ENCODE measurements at regions not wholly inside any gene's neighbourhood (a gene's known extent, or its start where the extent isn't known, plus 50 kb on each side); places are given as distances from the start of the nearest gene placed in this dataset.

GRCh38 chr5:2817031-2817603 is 65.6 kb upstream of the IRX2 start (continued):
- no peak for TF ChIP-seq REST (IDR thresholded peaks at IDR 0.05; ENCODE audit: unreplicated experiment)
- TF ChIP-seq EZH2 (IDR thresholded peaks at IDR 0.05; ENCODE audit: low read depth, unreplicated experiment): no peak
- TF ChIP-seq, protein P1, sequence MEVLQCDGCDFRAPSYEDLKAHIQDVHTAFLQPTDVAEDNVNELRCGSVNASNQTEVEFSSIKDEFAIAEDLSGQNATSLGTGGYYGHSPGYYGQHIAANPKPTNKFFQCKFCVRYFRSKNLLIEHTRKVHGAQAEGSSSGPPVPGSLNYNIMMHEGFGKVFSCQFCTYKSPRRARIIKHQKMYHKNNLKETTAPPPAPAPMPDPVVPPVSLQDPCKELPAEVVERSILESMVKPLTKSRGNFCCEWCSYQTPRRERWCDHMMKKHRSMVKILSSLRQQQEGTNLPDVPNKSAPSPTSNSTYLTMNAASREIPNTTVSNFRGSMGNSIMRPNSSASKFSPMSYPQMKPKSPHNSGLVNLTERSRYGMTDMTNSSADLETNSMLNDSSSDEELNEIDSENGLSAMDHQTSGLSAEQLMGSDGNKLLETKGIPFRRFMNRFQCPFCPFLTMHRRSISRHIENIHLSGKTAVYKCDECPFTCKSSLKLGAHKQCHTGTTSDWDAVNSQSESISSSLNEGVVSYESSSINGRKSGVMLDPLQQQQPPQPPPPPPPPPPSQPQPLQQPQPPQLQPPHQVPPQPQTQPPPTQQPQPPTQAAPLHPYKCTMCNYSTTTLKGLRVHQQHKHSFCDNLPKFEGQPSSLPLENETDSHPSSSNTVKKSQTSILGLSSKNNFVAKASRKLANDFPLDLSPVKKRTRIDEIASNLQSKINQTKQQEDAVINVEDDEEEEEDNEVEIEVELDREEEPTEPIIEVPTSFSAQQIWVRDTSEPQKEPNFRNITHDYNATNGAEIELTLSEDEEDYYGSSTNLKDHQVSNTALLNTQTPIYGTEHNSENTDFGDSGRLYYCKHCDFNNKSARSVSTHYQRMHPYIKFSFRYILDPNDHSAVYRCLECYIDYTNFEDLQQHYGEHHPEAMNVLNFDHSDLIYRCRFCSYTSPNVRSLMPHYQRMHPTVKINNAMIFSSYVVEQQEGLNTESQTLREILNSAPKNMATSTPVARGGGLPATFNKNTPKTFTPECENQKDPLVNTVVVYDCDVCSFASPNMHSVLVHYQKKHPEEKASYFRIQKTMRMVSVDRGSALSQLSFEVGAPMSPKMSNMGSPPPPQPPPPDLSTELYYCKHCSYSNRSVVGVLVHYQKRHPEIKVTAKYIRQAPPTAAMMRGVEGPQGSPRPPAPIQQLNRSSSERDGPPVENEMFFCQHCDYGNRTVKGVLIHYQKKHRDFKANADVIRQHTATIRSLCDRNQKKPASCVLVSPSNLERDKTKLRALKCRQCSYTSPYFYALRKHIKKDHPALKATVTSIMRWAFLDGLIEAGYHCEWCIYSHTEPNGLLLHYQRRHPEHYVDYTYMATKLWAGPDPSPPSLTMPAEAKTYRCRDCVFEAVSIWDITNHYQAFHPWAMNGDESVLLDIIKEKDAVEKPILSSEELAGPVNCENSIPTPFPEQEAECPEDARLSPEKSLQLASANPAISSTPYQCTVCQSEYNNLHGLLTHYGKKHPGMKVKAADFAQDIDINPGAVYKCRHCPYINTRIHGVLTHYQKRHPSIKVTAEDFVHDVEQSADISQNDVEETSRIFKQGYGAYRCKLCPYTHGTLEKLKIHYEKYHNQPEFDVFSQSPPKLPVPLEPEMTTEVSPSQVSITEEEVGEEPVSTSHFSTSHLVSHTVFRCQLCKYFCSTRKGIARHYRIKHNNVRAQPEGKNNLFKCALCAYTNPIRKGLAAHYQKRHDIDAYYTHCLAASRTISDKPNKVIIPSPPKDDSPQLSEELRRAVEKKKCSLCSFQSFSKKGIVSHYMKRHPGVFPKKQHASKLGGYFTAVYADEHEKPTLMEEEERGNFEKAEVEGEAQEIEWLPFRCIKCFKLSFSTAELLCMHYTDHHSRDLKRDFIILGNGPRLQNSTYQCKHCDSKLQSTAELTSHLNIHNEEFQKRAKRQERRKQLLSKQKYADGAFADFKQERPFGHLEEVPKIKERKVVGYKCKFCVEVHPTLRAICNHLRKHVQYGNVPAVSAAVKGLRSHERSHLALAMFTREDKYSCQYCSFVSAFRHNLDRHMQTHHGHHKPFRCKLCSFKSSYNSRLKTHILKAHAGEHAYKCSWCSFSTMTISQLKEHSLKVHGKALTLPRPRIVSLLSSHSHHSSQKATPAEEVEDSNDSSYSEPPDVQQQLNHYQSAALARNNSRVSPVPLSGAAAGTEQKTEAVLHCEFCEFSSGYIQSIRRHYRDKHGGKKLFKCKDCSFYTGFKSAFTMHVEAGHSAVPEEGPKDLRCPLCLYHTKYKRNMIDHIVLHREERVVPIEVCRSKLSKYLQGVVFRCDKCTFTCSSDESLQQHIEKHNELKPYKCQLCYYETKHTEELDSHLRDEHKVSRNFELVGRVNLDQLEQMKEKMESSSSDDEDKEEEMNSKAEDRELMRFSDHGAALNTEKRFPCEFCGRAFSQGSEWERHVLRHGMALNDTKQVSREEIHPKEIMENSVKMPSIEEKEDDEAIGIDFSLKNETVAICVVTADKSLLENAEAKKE (CRISPR knock-in tag; IDR thresholded peaks at IDR 0.05): no peak
- no peak for TF ChIP-seq STAT1 (IDR thresholded peaks at IDR 0.05; ENCODE audit: unreplicated experiment)
- TF ChIP-seq ZNF331 (CRISPR knock-in tag; IDR thresholded peaks at IDR 0.05; ENCODE audit: low read depth): no peak

DNA sequence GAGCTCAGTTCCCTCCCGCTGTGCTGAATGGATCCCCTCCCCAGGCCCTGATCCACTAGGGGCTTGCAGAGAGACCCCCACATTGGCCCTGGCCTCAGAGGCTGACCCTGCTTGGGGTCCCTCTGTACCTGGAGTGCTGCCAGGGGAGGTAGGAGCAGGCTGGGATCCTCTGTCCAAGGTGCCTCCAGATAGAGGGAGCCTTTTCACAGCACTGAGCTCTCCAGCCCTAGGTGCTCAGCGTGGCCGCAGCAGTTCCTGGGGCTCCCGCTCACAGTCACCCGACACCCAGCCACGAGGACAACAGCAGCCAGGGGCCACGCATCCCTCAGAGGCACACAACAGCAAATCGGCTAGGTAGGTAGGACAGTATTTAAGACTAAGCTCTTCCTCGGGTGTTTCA is 62.2 kb upstream of the IRX2 start:
- no peaks in the 10 kb centered on the region for H3K79me2 ChIP-seq (replicated peaks; ENCODE audit: insufficient read depth)
- H3K4me2 ChIP-seq: no peak overlapping the region
- TF ChIP-seq, protein P2, sequence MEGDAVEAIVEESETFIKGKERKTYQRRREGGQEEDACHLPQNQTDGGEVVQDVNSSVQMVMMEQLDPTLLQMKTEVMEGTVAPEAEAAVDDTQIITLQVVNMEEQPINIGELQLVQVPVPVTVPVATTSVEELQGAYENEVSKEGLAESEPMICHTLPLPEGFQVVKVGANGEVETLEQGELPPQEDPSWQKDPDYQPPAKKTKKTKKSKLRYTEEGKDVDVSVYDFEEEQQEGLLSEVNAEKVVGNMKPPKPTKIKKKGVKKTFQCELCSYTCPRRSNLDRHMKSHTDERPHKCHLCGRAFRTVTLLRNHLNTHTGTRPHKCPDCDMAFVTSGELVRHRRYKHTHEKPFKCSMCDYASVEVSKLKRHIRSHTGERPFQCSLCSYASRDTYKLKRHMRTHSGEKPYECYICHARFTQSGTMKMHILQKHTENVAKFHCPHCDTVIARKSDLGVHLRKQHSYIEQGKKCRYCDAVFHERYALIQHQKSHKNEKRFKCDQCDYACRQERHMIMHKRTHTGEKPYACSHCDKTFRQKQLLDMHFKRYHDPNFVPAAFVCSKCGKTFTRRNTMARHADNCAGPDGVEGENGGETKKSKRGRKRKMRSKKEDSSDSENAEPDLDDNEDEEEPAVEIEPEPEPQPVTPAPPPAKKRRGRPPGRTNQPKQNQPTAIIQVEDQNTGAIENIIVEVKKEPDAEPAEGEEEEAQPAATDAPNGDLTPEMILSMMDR (conservative IDR thresholded peaks at IDR 0.05; ENCODE audit: low read depth in 2 of 2): 0 out of 4 replicates have a peak, but pooled peaks of 1 of the 2 experiments have one; percentile 8
- TF ChIP-seq JUNB (IDR thresholded peaks at IDR 0.05; ENCODE audit: unreplicated experiment) (no peak), CREB1 (CRISPR knock-in tag; IDR thresholded peaks at IDR 0.05; ENCODE audit: low read depth) (no peak), POLR2AphosphoS5 (IDR thresholded peaks at IDR 0.05; ENCODE audit: low read depth) (no peak), REST (IDR thresholded peaks at IDR 0.05; ENCODE audit: unreplicated experiment) (peak; percentile 46)
- H2AFZ ChIP-seq: no peak overlapping the region
- Mint-ChIP-seq H3K36me3 (ENCODE audit: low read depth) (no peaks in the 10 kb centered on the region), H3K4me3 (no peak overlapping the region), H3K27me3 (ENCODE audit: insufficient read depth, low read depth, poor library complexity) (peaks cover 13% of the 10 kb centered on the region), H3K27ac (no peak overlapping the region), H3K9me3 (no peaks in the 10 kb centered on the region; the same call in 2 of the 3 replicates), H3K4me1 (no peaks in the 10 kb centered on the region)
- ATAC-seq (peak; percentile 82), DNase-seq (ENCODE audit: low spot score) (no peak)
- H3K27ac ChIP-seq (ENCODE audit: low read depth): no peak overlapping the region
- no peaks in the 10 kb centered on the region for H3K9me2 ChIP-seq (ENCODE audit: insufficient read depth)
- no peaks in the 10 kb centered on the region for H3K36me3 ChIP-seq (ENCODE audit: insufficient read depth)
- H3K4me3 ChIP-seq: no peak overlapping the region
- no peaks in the 10 kb centered on the region for H3F3A ChIP-seq (replicated peaks; ENCODE audit: low read depth)
- no peaks in the 10 kb centered on the region for H3K4me1 ChIP-seq (ENCODE audit: insufficient read depth)
- no peaks in the 10 kb centered on the region for H4K20me1 ChIP-seq (replicated peaks; ENCODE audit: insufficient read depth)
- H3K27me3 ChIP-seq (ENCODE audit: insufficient read depth): no peaks in the 10 kb centered on the region
